DND-41 (cell line): ENCODE measurements at regions not wholly inside any gene's neighbourhood (a gene's known extent, or its start where the extent isn't known, plus 50 kb on each side); places are given as distances from the start of the nearest gene placed in this dataset.

Experiments used
- EZH2 ChIP-seq: IDR thresholded peaks from 3 replicates; pipeline ENCODE4 v1.6.1; 2012; ENCODE audit warnings: borderline replicate concordance, low read depth, mild to moderate bottlenecking, moderate library complexity, low read length, inconsistent platforms; ENCODE audit not compliant: severe bottlenecking
- TF ChIP-seq, protein P1 (sequence below): IDR thresholded peaks from 2 replicates; pipeline ENCODE4 v1.5.1; 2012; ENCODE audit warnings: borderline replicate concordance, low read length, moderate library complexity, mild to moderate bottlenecking; ENCODE audit not compliant: poor library complexity, severe bottlenecking; ENCODE audit errors: extremely low read depth

DNA sequence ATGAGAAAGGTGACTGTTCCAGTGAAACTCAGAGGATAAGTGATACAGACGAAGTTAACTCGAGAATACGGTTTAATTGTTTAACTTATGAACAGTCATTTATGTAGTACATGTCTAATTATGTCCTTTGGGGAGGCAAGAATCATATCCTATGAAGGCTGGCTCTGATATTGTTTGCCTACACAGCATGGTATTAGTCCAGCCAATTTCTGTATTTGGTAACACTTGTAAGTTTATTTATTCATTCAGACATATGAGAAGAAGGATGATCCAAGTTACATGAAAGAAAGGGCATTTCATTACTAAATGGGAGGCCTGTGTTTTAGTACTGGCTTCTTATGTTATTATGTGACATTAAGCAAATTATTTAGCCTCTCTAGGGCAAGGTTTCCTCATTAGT, 199.7 kb downstream of the NNT start:
- no peak for TF ChIP-seq EZH2
- TF ChIP-seq, protein P1, sequence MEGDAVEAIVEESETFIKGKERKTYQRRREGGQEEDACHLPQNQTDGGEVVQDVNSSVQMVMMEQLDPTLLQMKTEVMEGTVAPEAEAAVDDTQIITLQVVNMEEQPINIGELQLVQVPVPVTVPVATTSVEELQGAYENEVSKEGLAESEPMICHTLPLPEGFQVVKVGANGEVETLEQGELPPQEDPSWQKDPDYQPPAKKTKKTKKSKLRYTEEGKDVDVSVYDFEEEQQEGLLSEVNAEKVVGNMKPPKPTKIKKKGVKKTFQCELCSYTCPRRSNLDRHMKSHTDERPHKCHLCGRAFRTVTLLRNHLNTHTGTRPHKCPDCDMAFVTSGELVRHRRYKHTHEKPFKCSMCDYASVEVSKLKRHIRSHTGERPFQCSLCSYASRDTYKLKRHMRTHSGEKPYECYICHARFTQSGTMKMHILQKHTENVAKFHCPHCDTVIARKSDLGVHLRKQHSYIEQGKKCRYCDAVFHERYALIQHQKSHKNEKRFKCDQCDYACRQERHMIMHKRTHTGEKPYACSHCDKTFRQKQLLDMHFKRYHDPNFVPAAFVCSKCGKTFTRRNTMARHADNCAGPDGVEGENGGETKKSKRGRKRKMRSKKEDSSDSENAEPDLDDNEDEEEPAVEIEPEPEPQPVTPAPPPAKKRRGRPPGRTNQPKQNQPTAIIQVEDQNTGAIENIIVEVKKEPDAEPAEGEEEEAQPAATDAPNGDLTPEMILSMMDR: no peak
